22Rv1 (cell line): ENCODE measurements at regions not wholly inside any gene's neighbourhood (a gene's known extent, or its start where the extent isn't known, plus 50 kb on each side); places are given as distances from the start of the nearest gene placed in this dataset.

Source experiments
- CTCF ChIP-seq: fragments of 450-650 bp; IDR thresholded peaks from 2 replicates; pipeline ENCODE4 v1.5.1; 2017; ENCODE audit warnings: mild to moderate bottlenecking
- ZFX ChIP-seq: fragments of 450-650 bp; IDR thresholded peaks from 2 replicates; pipeline ENCODE4 v1.6.1; 2017; ENCODE audit warnings: antibody characterized with exemption, borderline replicate concordance

- TF ChIP-seq CTCF (no peak), ZFX (no peak)
Measured at GRCh38 chr2:13536941-13537340, 820.2 kb downstream of the TRIB2 start.
